ENCODE measurements at regions not wholly inside any gene's neighbourhood (a gene's known extent, or its start where the extent isn't known, plus 50 kb on each side); places are given as distances from the start of the nearest gene placed in this dataset.
"Not testable (repeated sequence)": the region's sequence is repeated elsewhere in the genome, so short reads cannot be mapped to it uniquely, and the experiment has no call there.

GRCh38 chr12:131395971-131396573, 314.8 kb upstream of the SFSWAP start:
- TF ChIP-seq ZNF274 (IDR thresholded peaks at IDR 0.05; ENCODE audit: low read depth, low read length) = no peak
- H3K4me3 ChIP-seq (ENCODE audit: low read length) = no peak overlapping the region

GRCh38 chr12:131397493-131398181, 313.3 kb upstream of the SFSWAP start:
- TF ChIP-seq ZNF274 (IDR thresholded peaks at IDR 0.05; ENCODE audit: low read depth, low read length) = no peak
- H3K4me3 ChIP-seq (ENCODE audit: low read length) = no peak overlapping the region

GRCh38 chr12:131399000-131399399, 311.9 kb upstream of the SFSWAP start:
- no peak for TF ChIP-seq ZNF274 (IDR thresholded peaks at IDR 0.05; ENCODE audit: low read depth, low read length)
- no peak overlapping the region for H3K4me3 ChIP-seq (ENCODE audit: low read length)

- not testable (repeated sequence) for H3K4me3 ChIP-seq (ENCODE audit: low read length)
Observed at GRCh38 chr12:131400668-131401294, 310.1 kb upstream of the SFSWAP start.

- not testable (repeated sequence) for H3K4me3 ChIP-seq (ENCODE audit: low read length)
Observed at GRCh38 chr12:131401907-131402633, 308.8 kb upstream of the SFSWAP start.

GRCh38 chr12:131402781-131403396, 308.0 kb upstream of the SFSWAP start:
- no peak for TF ChIP-seq ZNF274 (IDR thresholded peaks at IDR 0.05; ENCODE audit: low read depth, low read length)
- H3K4me3 ChIP-seq (ENCODE audit: low read length) = no peak overlapping the region

GRCh38 chr12:131403676-131404075, 307.2 kb upstream of the SFSWAP start:
- no peak for TF ChIP-seq ZNF274 (IDR thresholded peaks at IDR 0.05; ENCODE audit: low read depth, low read length)
- H3K4me3 ChIP-seq (ENCODE audit: low read length) = no peak overlapping the region

GRCh38 chr12:131404705-131405104, 306.2 kb upstream of the SFSWAP start:
- no peak for TF ChIP-seq ZNF274 (IDR thresholded peaks at IDR 0.05; ENCODE audit: low read depth, low read length)
- H3K4me3 ChIP-seq (ENCODE audit: low read length) = no peak overlapping the region

GRCh38 chr12:131407221-131408035, 303.5 kb upstream of the SFSWAP start:
- TF ChIP-seq ZNF274 (IDR thresholded peaks at IDR 0.05; ENCODE audit: low read depth, low read length) = no peak
- H3K4me3 ChIP-seq (ENCODE audit: low read length) = no peak overlapping the region

GRCh38 chr12:131408036-131408365, 302.9 kb upstream of the SFSWAP start:
- H3K4me3 ChIP-seq (ENCODE audit: low read length) = no peak overlapping the region
- TF ChIP-seq ZNF274 (IDR thresholded peaks at IDR 0.05; ENCODE audit: low read depth, low read length) = no peak

- no peak for TF ChIP-seq ZNF274 (IDR thresholded peaks at IDR 0.05; ENCODE audit: low read depth, low read length)
- H3K4me3 ChIP-seq (ENCODE audit: low read length) = no peak overlapping the region
Observed at GRCh38 chr12:131408484-131408883, 302.4 kb upstream of the SFSWAP start.

GRCh38 chr12:131409211-131409610, 301.7 kb upstream of the SFSWAP start:
- no peak for TF ChIP-seq ZNF274 (IDR thresholded peaks at IDR 0.05; ENCODE audit: low read depth, low read length)
- no peak overlapping the region for H3K4me3 ChIP-seq (ENCODE audit: low read length)

GRCh38 chr12:131411827-131412226, 299.1 kb upstream of the SFSWAP start:
- H3K4me3 ChIP-seq (ENCODE audit: low read length) = not testable (repeated sequence)

- H3K4me3 ChIP-seq (ENCODE audit: low read length) = no peak overlapping the region
- no peak for TF ChIP-seq ZNF274 (IDR thresholded peaks at IDR 0.05; ENCODE audit: low read depth, low read length)
Observed at GRCh38 chr12:131413006-131413405, 297.9 kb upstream of the SFSWAP start.

All from GM08714 (cell line).